Left ventricle myocardium superior (tissue), 1 donor: ENCODE measurements at regions not wholly inside any gene's neighbourhood (a gene's known extent, or its start where the extent isn't known, plus 50 kb on each side); places are given as distances from the start of the nearest gene placed in this dataset.
"Not testable (repeated sequence)": the region's sequence is repeated elsewhere in the genome, so short reads cannot be mapped to it uniquely, and the experiment has no call there.

Experiments
- ATAC-seq: fragments of 200-7000 bp; cut with Tn5 transposase; one replicate; pipeline ENCODE4 v1.9.1; 2020; ENCODE audit warnings: mild to moderate bottlenecking, moderate library complexity
- DNase-seq: peaks from one replicate; pipeline ENCODE4 v3.0.0-alpha.2; 2020
- intact Hi-C: fragments of 100-400 bp; cut with micrococcal nuclease; formaldehyde crosslinking; loops from one replicate; pipeline ENCODE4 v1.11.0; 2022
- donor health status: DM: no; HTN: yes; CAD: no; lungs with severe emphysema.

DNA sequence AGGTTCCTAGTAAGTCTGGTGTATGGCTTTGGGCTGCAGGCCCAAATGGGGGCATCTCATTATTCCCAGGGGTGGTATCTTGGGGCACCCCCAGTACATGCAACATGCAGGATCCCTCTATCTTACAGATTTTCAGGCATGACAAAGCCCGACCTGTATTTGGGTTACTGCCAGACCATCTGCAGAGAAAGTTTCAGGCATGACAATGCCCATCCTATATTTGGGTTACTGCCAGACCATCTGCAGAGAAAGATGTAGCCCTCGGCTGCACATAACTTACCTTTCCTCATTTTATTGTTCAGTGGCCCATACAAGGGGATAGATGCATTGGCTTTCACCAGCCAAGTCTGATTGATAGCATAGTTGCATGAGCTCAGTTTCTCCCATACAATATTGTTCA lies 112.2 kb upstream of the RAB18 start:
- ATAC-seq: no peak
- intact Hi-C loops: no loop called here
- no peak for DNase-seq

DNA sequence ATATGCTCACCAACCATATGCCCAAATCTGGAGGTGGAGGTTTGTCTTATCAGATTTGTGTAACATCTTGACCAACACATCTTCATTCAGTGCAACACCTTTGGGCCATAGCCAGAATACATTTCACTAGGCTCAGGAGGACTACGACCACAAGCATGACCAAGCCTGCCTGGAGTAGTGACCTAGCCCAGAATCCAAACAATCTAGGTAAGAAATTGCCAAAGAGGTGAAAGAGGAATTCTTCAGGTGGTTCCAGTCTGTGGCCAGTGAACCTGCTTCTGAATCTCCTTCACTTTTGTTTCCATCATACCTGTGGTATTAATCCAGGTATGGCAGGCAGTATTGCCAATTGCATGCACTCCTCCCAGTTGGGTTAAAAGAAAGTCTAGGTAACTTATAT lies 112.8 kb upstream of the RAB18 start:
- no peak for DNase-seq
- intact Hi-C loops: no loop called here

DNA sequence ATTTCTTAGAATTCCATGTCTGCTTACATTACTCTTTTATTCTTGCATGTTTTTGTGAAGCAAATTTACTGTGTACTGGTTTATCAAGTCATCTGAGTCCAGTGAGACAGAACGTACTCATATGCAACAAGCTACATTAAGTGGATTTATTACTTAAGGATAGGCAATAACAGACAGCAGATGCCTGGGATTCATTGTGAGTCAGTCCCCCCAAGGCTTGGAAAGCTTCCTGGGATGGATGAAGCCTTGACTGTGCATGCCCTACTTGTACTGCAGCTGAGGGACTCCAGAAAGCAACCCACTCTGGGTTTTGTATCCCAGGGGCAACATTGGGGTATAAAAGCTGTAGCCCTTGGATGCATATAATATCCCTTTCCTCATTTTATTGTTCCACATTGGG lies 113.4 kb upstream of the RAB18 start:
- intact Hi-C loops: no loop called here
- no peak for ATAC-seq
- DNase-seq: no peak

More for the DNA sequence above, 112.8 kb upstream of the RAB18 start:
- ATAC-seq: no peak

DNA sequence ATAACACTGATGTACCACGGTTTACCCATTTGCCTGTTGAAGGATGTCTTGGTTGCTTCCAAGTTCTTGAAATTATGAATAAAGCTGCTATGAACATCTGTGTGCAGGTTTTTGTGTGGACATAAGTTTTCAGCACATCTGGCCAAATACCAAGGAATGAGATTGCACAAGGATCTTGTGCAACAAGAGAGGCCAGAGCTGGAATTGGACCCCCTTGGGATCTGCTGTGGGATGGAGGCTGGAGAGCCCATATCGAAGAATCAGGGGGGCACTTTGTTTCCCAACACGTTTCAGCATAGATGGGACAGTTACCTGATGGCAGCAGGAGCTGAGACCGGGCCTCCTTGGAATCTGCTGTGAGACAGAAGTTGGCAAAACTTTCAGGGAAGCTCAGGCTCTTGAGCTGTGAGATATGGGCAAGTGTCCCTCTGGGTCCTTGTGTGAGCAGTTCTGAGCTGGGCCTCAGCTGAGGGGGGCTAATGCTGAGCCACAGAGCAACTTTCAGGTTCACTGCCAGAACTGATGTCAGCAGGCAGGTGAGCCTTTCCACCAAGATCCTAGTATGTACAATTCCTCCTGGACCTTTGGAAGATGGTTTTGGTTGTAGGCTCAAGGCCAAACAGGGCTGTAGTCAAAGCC lies 115.2 kb upstream of the RAB18 start:
- intact Hi-C loops: no loop called here
- ATAC-seq: peak; percentile 87
- DNase-seq: peak; percentile 34

DNA sequence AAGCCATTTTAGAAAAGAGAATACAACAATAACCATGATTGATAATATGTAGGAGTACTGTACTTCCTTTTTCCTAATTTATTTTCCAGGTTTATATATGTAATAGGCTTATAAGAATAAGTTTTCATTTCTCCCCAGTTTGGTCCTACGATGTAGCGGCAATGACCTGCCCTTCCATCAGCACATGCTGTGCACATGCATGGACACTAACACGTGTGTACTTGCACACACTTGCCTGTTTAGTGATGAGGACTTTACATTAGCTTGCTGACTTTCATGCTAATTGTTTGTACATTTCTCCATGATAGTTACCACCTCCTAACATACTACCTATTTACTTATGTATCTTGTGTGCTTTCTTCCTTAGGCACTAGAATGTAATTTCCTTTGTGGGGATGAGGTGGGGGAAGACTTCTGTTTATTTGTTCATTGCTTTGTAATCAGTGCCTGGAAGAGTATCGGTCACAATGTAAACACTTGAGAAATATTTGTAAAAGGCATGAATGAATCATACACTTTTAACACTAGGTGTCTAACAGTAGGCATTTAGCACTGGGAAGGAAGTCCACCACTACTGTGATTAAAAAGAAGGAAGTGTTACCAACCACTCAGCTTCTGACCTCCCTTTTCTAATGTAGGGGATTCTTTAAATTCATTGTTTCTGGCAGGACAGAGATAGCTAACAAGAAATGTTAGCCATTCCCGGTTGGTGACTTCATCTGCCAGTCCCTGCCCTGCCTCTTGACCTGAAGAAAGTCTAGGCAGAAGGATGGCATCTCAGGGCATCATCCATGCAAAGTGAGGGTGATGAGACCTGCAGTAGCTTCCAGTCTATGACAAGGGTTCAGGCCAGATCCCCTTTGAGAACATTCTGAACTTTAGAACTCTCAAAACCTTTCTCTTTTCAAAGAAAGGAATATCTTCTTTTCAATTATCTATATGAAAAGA lies 120.2 kb upstream of the RAB18 start:
- ATAC-seq (no peak), DNase-seq (no peak)
- intact Hi-C loops: no loop called here

DNA sequence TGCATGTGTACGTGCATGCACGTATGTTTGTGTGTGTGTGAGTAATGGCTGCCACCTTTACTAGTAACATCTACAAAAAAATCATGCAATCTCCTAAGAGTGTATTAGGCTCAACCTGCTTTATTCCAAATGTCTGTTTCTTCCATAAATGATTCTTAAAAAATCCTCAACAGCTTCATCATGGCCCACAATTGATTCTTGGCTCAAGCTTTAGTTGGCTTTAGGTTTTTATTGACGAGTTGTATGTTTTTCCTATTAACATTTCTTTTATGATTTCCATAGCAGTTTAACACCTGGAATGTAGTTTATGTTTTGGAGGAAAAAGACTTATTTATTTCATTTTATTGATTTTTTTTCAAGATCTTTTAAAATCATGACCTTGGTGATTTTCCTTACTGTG lies 121.9 kb upstream of the RAB18 start:
- intact Hi-C loops: no loop called here
- DNase-seq (no peak), ATAC-seq (no peak)

DNA sequence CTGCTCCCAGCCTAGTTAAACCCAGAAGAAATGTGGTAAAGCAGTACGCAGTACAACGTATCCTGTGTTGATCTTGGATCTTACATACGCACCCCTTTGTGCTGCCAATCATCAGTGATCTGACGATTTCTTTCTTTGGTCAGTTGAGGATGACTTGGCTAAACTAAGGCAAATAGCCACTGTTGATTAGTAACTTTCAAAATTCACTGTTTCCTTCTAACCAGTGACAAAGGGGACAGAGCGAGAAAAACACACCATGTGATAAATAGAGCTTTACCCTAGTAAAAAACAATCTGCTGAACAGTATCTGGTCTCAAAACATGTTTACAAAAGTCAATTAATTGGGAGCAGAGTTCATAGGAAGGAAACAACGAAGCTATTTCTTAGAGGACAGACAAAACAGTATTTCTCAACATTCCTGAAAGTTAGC lies 123.2 kb upstream of the RAB18 start:
- intact Hi-C loops: no loop called here
- no peak for ATAC-seq
- DNase-seq: no peak

DNA sequence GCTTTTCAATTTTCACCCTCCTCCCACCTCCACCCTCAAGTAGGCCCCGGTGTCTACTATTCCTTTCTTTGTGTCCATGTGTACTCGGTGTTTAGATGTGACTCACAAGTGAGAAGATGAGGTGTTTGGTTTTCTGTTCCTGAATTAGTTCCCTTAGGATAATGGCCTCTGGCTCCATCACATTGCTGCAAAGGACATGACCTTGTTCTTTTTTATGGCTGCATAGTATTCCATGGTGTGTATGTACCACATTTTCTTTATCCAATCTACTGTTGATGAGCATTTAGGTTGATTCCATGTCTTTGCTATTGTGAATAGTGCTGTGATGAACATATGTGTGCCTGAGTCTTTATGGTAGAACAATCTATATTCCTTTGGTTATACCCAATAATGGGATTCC lies 125.1 kb upstream of the RAB18 start:
- ATAC-seq, intact Hi-C loops, DNase-seq: not testable (repeated sequence)

DNA sequence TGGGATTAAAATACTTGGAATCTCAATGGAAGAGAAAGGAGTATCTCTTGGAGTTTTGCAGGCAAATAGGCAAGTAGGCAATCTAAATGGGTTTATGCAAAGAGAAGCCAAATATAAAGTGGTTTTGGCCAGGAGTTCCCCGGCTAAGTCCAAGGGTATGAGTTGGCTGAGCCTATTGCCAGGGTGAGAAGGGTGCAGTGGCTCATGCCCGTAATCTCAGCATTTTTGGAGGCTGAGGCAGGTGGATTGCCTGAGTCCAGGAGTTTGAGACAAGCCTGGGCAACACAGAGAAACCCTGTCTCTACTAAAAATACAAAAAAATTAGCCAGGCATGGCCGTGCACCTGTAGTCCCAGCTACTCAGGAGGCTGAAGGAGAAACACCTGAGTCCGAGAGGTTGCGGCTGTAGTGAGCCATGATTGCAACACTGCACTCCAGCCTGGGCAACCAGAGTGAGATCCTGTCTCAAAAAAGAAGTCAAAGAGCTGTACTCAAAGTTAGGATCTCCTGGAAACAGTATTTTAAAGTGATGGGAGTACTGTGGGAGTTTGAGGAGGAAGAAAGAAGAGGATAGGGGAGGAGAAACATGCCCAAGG lies 130.4 kb upstream of the RAB18 start:
- intact Hi-C loops: no loop called here
- DNase-seq (no peak), ATAC-seq (no peak)

DNA sequence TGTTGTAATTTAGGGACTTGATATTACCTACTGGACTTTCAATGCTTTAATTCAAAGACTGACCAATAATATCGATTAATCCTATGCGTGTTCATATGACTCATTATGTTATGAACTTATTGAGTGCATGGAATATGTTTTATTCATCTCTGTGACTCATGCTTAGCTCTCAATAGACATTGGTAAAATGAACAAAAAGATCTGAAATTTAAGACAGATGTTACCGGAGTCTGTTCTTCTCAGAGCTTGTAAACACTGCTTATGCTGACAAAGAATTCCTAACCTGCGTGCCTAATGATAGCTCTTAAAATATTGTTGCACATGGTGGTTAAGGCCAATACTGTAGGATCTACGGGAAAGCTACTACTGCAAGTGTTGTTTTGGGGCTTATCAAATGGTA lies 131.5 kb upstream of the ACBD5 start:
- ATAC-seq (no peak), DNase-seq (no peak)
- intact Hi-C loops: no loop called here

DNA sequence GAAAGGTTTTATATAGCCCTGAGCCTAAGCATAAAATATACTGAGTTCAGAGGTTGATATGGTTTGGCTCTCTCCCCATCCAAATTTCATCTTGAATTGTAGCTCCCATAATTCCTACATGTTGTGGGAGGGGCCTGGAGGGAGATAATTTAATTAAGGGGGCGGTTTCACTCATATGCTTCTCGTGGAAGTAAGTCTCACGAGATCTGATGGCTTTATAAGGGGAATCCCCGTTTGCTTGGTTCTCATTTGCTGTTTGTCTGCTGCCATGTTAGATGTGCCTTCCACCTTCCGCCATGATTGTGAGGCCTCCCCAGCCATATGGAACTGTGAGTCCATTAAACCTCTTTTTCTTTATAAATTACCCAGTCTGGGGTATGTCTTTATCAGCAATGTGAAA lies 130.8 kb upstream of the ACBD5 start:
- DNase-seq, intact Hi-C loops, ATAC-seq: not testable (repeated sequence)

DNA sequence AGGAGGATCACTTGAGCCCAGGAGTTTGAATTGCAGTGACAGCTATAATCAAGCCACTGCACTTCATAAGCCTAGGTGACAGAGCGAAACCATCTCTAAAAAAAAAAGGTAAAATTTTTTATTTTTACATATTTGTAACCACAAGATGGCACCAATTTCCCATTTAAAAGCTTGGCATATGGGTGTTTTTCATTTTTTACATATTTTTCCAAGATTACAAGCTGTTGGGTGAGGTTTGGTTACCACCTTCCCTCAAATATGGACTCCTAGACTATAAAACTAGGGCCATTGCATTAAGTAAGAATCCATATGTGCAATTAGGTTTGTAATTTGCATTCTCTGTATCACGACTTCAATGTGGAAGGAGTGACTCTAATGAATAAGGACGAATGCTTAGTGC lies 129.3 kb upstream of the ACBD5 start:
- intact Hi-C loops: no loop called here

DNA sequence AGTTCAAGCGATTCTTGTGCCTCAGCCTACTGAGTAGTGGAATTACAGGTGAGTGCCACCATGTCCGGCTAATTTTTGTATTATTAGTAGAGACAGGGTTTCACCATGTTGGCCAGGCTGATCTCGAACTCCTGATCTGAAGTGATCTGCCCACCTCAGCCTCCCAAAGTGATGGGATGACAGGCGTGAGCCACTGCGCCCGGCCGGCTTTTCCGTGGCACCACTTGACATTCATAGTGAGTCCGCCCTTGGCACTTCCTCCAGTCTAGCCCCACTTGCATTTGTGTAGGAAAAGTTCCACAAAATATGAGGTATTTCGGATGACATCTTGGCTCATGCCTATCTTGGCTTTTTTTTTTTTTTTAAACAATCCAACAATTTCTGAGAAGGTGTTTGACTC lies 128.1 kb upstream of the ACBD5 start:
- ATAC-seq (no peak), DNase-seq (no peak)
- intact Hi-C loops: no loop called here

More for the DNA sequence above, 129.3 kb upstream of the ACBD5 start:
- no peak for DNase-seq
- no peak for ATAC-seq

DNA sequence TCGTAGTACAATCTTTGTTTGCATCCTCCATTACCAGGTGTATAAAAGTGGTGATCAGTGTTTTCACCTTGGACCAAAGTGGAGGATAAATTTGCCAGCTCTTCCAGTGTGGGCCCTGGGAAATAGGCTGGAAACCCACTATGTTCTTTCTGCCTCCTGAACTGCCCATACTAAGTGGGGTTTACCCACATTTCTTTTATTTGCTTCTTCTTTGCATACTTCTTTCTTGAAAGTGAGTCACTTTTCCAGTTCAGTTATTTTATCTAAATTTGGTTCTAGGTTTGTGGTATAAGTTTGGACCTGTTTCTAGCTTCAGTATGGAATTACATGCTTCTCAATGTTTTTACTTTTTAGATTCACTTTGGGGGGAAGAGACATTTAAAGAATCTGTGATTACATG lies 126.2 kb upstream of the ACBD5 start:
- ATAC-seq: no peak
- intact Hi-C loops: no loop called here
- no peak for DNase-seq

DNA sequence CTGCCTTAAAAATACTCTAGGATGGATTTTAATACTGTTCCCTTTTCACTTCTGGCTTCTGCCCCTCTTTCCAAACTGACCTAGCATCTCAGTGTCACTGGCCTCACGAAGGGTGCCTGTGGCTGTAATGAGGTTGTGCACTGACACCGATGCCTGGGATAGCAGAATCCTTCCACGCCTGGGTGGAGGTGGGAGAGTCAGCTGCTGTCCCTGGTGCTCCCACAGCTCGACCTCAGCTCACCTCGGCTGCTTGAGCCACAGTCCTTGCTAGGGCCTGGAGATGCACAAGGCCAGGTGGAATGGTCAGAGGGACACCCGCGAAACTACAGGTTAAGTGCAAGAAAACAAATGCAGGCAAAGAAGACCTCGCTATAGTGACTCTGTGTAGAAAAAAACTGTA lies 123.4 kb upstream of the ACBD5 start:
- intact Hi-C loops: no loop called here
- ATAC-seq (no peak), DNase-seq (no peak)

DNA sequence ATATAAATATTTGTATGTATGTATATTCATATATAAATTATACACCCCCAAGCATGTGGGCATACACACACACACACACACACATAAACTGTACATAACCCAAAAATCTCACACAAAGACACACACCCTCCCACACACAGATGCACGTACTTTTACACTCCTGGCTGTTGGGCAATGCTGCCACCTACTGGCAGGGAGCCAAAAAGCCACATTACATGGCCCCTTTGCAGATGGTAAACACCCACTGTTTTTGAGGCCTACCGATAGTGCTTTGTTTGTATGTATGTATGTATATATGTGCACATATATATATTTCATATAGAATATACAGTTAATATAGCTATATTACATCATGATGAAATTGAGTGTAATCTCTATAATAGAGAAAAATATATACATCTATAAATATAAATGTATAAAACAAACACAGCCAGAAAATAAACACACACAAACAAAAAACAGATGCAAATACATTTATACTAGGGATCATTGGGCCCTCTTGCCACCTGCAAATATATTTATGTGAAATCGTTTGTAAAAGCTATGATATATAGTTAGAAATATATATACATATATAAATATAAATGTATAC lies 120.1 kb upstream of the ACBD5 start:
- peak; percentile 66 for ATAC-seq
- peak; percentile 75 for DNase-seq
- intact Hi-C loops: no loop called here

DNA sequence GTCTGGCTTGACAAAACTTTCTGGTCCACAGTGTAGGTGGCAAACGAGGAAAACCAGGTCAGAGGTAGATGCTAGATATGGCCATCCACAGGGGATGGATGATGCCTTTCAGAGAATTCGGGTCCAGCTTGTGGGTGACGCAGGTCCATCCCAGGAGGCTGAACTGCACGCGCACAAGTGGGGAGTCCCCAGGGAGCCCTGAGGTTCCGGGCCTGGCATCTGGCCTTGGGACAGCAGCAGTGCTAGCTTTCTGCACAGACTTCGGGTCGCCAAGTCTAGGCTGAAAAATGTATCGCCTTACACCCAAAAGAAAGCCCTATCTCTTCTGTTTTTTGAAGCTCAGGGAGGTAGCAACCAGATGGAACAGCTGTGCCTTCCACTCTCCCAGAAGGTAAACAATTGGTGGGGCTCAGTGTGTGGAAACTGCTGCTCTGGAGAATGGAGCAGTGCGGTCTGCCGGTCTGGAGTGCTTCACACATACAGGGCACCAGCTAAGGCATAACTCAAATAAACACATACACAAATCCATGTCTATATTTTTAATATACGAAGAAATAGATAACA lies 119.3 kb upstream of the ACBD5 start:
- DNase-seq (no peak), ATAC-seq (no peak)
- intact Hi-C loops: no loop called here

DNA sequence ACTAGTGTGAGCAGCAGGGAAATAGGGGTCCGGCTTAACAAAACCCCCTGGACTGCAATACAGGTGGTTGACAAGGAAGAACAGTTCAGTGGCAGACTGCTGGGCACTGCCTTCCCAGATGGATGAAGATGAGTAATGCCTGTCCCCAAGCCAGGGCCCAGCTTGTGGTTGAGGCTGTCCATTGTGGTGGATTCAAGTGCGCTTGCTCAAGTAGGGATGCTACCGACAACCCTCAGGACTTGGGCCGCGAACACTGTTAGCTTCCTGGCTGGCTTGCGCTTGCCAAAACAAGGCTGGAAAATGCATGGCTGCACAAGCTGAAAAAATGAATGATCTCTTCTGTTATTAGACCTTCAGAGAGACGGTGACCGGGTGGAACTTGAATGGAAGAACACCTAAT lies 116.1 kb upstream of the ACBD5 start:
- intact Hi-C loops: no loop called here
- DNase-seq (no peak), ATAC-seq (no peak)

DNA sequence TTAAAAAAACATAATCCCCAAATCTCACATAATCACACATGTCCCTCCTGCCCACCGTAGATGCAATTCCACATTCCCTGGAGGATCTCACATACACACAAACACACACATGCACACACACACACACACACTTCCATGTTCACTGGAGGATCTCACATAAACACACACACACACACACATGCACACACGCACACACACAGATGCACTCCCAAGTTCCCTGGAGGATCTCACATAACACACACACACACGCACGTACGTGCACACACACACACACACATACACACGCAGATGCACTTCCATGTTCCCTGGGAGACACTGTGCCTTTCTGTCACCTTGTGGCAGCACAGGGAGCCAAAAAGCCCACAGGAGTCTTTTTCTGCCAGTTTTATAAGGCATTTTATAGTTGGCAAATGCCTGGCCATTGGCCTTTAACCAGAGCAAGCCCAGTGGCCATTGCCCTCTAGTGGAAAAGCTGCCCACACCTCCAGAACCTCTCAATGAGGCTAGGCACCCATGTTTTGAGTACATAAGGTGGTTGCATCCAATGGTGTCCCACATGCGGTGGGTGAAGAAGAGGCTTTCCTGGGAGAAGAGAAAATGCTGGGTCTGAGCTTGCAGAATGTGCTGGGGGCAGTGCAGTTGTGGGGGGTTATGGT lies 115.4 kb upstream of the ACBD5 start:
- intact Hi-C loops: no loop called here
- DNase-seq (no peak), ATAC-seq (no peak)
